ENCODE measurements at regions not wholly inside any gene's neighbourhood (a gene's known extent, or its start where the extent isn't known, plus 50 kb on each side); places are given as distances from the start of the nearest gene placed in this dataset.

- no CpG with 5 or more reads among the region's 1 CpG for WGBS (ENCODE audit: insufficient coverage)
- Histone ChIP-seq H3K9me3 (replicated peaks; ENCODE audit: control insufficient read depth, low read depth, low read length) (no peaks in the 10 kb centered on the region), H3K36me3 (ENCODE audit: control insufficient read depth, insufficient read depth, low read length) (no peaks in the 10 kb centered on the region), H3K27ac (ENCODE audit: low read length) (no peak overlapping the region), H3K4me1 (ENCODE audit: control insufficient read depth, insufficient read depth, low read length) (no peaks in the 10 kb centered on the region), H3K4me3 (ENCODE audit: low read length) (no peak overlapping the region), H3K27me3 (ENCODE audit: control insufficient read depth, insufficient read depth, low read length) (no peaks in the 10 kb centered on the region)
- peak; percentile 5 for DNase-seq
Observed at GRCh38 chr5:35458824-35459207, 158.8 kb upstream of the SPEF2 start.

DNA sequence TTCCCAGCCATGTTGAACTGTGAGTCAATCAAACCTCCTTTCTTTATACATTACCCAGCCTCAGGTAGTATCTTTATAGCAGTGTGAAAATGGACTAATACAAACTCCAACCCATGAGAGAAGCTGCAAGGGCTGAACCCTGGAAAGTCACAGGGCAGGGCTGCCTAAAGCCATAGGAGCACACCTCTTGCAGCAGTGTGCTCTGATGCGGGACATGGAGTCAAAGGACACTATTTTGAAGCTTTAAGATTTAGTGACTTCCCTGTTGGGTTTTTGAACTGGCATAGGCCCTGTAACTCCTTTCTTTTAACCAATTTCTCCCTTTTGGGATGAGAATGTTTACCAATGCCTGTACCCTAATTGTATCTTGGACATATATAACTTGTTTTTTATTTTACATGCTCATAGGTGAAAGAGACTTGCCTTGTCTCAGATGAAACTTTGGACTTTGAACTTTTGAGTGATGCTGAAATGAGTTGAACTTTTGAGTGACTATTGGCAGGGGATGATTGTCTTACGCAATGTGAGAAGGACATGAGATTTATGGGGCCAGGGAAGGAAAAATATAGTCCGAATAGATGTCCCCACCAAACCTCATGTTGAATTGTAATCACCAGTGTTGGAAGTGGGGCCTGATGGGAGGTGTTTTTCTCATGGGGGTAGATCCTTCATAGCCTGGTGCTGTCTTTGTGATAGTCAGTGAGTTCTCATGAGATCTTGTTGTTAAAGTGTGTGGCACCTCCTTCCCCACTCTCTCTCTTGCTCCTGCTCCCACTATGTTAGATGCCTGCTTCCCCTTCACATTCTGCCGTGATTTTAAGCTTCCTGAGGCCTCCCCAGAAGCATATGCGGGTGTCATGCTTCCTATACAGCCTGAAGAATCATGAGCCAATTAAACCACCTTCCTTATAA, 159.5 kb upstream of the SPEF2 start:
- H3K9me3 ChIP-seq (replicated peaks; ENCODE audit: control insufficient read depth, low read depth, low read length) = no peaks in the 10 kb centered on the region
- no peaks in the 10 kb centered on the region for H3K36me3 ChIP-seq (ENCODE audit: control insufficient read depth, insufficient read depth, low read length)
- WGBS (ENCODE audit: insufficient coverage) = 75% methylated on average over 5 of the region's 5 CpGs
- H3K27me3 ChIP-seq (ENCODE audit: control insufficient read depth, insufficient read depth, low read length) = no peaks in the 10 kb centered on the region
- no peak overlapping the region for H3K27ac ChIP-seq (ENCODE audit: low read length)
- H3K4me1 ChIP-seq (ENCODE audit: control insufficient read depth, insufficient read depth, low read length) = no peaks in the 10 kb centered on the region
- DNase-seq = no peak
- H3K4me3 ChIP-seq (ENCODE audit: low read length) = no peak overlapping the region

DNA sequence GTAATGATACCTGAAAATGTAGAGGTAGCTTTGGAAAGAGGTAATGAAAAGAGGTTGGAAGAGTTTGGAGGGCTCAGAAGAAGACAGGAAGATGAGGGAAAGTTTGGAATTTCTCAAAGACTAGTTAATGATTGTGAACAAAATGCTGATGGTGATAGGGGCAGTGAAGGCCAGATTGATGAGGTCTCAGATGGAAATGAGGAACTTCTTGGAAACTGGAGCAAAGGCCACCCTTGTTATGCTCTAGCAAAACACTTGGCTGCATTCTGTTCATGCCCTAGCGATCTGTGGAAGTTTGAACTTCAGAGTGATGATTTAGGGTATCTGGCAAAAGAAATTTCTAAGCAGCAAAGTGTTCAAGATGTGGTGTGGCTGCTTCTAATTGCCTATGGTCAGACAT, 161.2 kb upstream of the SPEF2 start:
- Histone ChIP-seq H3K27me3 (ENCODE audit: control insufficient read depth, insufficient read depth, low read length) (no peaks in the 10 kb centered on the region), H3K27ac (ENCODE audit: low read length) (no peak overlapping the region), H3K4me1 (ENCODE audit: control insufficient read depth, insufficient read depth, low read length) (no peaks in the 10 kb centered on the region), H3K4me3 (ENCODE audit: low read length) (no peak overlapping the region), H3K9me3 (replicated peaks; ENCODE audit: control insufficient read depth, low read depth, low read length) (no peaks in the 10 kb centered on the region), H3K36me3 (ENCODE audit: control insufficient read depth, insufficient read depth, low read length) (no peaks in the 10 kb centered on the region)
- WGBS (ENCODE audit: insufficient coverage) = 80% methylated on average over 1 of the region's 1 CpG
- no peak for DNase-seq

DNA sequence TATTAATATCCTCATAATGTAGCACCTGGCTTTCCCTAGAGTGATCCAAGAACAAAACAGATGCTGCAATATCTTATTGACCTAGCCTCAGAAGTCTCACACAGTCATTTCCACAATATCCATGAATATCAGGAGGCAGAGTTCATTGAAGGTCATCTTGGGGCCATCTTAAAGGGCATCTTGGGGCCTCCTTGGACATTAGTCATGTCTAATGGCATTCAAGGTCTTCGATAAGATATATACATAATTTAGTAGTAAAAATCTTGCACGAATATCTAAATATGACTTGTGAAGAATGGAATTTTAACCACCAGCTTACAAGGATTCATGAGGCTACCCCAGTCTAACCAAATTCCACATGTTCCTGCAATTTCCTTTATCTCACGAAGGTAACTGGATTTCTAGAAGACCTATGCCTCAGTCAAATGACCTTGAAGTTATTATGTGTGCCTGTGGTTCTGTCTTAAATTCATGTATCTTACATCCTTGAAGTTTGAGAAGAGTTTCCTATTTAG, 163.6 kb upstream of the SPEF2 start:
- Histone ChIP-seq H3K27ac (ENCODE audit: low read length) (no peak overlapping the region), H3K36me3 (ENCODE audit: control insufficient read depth, insufficient read depth, low read length) (no peaks in the 10 kb centered on the region), H3K4me1 (ENCODE audit: control insufficient read depth, insufficient read depth, low read length) (no peaks in the 10 kb centered on the region), H3K27me3 (ENCODE audit: control insufficient read depth, insufficient read depth, low read length) (no peaks in the 10 kb centered on the region), H3K9me3 (replicated peaks; ENCODE audit: control insufficient read depth, low read depth, low read length) (no peaks in the 10 kb centered on the region), H3K4me3 (ENCODE audit: low read length) (no peak overlapping the region)
- WGBS (ENCODE audit: insufficient coverage) = no CpG with 5 or more reads among the region's 3 CpGs
- DNase-seq = no peak

DNA sequence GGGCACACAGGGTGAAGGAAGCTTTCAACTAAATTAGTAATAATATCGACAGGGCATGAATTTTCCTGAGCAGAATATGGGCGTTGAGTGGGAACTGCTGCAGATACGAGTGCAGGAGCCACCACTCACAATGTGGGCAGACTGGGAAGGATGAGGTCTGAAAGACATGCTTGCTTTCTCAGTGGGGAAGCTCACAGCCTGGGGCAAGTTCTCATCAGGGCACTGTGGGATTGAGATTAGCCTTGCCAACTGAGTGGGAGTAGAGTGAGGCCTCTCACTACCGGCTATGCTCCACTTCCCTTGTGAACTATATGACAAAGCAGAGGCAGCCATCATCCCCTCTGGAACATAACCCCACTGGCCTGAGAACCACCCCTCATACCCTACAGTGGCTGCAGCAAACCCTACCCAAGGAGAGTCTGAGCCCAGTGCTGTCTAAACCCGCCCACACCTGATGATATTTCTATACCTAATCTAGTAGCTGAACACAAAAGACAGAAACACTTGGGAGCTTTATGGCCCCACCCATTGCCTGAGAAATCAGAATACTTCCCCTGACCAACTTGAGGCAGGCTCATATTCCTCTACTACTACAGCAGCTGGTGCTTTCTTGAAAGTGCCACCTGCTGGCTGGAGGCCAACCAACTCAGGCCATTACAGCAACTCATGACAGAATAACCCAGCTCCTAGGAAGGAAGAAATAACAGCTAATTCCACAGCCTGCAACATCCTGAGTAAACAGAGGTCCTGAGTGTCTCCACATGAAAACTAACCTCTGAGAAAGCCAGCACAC, 173.7 kb upstream of the SPEF2 start:
- Histone ChIP-seq H3K27me3 (ENCODE audit: control insufficient read depth, insufficient read depth, low read length) (no peaks in the 10 kb centered on the region), H3K27ac (ENCODE audit: low read length) (no peak overlapping the region), H3K4me3 (ENCODE audit: low read length) (no peak overlapping the region), H3K9me3 (replicated peaks; ENCODE audit: control insufficient read depth, low read depth, low read length) (no peaks in the 10 kb centered on the region), H3K4me1 (ENCODE audit: control insufficient read depth, insufficient read depth, low read length) (no peaks in the 10 kb centered on the region), H3K36me3 (ENCODE audit: control insufficient read depth, insufficient read depth, low read length) (no peaks in the 10 kb centered on the region)
- 84% methylated on average over 5 of the region's 5 CpGs for WGBS (ENCODE audit: insufficient coverage)
- DNase-seq = no peak

DNA sequence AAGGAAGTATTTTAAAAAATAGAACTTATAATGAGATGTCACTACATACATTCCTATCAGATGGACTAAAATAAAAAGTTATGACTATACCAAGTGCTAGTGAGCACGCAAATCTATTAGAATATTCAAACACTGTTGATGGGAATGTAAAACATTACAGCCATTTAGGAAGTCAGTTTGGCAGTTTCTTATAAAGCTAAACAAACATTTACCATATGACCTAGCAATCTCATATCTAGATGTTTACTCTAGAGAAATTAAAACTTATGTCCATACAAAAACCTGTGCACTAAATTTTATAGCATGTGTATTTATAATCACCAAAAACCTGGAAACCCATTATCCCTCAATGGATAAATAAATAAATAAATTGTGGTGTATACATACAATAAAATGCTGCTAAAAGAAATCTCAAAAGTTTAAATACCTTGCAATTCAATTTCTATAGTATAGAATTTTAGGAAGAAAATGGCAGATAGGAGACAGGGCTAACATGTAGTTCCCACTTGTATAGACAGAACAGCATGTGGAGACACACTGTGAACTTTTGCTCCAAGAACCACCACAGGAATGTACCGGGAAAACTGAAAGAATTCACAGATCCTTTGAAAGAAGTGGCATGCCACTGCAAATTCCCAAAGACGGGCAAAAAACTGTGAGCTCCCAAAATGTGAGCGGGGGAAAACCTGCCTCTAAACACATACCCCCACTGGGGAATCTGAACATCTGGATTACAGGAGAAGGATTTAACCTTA, 174.6 kb upstream of the SPEF2 start:
- H3K4me1 ChIP-seq (ENCODE audit: control insufficient read depth, insufficient read depth, low read length) = no peaks in the 10 kb centered on the region
- no peak for DNase-seq
- no CpG with 5 or more reads among the region's 4 CpGs for WGBS (ENCODE audit: insufficient coverage)

GRCh38 chr5:35440409-35440808, 177.3 kb upstream of the SPEF2 start:
- H3K36me3 ChIP-seq (ENCODE audit: control insufficient read depth, insufficient read depth, low read length) = no peaks in the 10 kb centered on the region
- no peak overlapping the region for H3K4me3 ChIP-seq (ENCODE audit: low read length)
- no peak overlapping the region for H3K27ac ChIP-seq (ENCODE audit: low read length)
- no peak for DNase-seq
- H3K9me3 ChIP-seq (replicated peaks; ENCODE audit: control insufficient read depth, low read depth, low read length) = no peaks in the 10 kb centered on the region
- no CpG with 5 or more reads among the region's 2 CpGs for WGBS (ENCODE audit: insufficient coverage)
- no peaks in the 10 kb centered on the region for H3K27me3 ChIP-seq (ENCODE audit: control insufficient read depth, insufficient read depth, low read length)
- no peaks in the 10 kb centered on the region for H3K4me1 ChIP-seq (ENCODE audit: control insufficient read depth, insufficient read depth, low read length)

More for the DNA sequence above, 174.6 kb upstream of the SPEF2 start:
- no peaks in the 10 kb centered on the region for H3K36me3 ChIP-seq (ENCODE audit: control insufficient read depth, insufficient read depth, low read length)
- no peak overlapping the region for H3K4me3 ChIP-seq (ENCODE audit: low read length)
- H3K27ac ChIP-seq (ENCODE audit: low read length) = no peak overlapping the region
- H3K27me3 ChIP-seq (ENCODE audit: control insufficient read depth, insufficient read depth, low read length) = no peaks in the 10 kb centered on the region
- H3K9me3 ChIP-seq (replicated peaks; ENCODE audit: control insufficient read depth, low read depth, low read length) = no peaks in the 10 kb centered on the region

GRCh38 chr5:35438786-35439185, 178.9 kb upstream of the SPEF2 start:
- no peak overlapping the region for H3K27ac ChIP-seq (ENCODE audit: low read length)
- 71% methylated on average over 1 of the region's 2 CpGs for WGBS (ENCODE audit: insufficient coverage)
- H3K27me3 ChIP-seq (ENCODE audit: control insufficient read depth, insufficient read depth, low read length) = no peaks in the 10 kb centered on the region
- H3K9me3 ChIP-seq (replicated peaks; ENCODE audit: control insufficient read depth, low read depth, low read length) = no peaks in the 10 kb centered on the region
- H3K4me1 ChIP-seq (ENCODE audit: control insufficient read depth, insufficient read depth, low read length) = no peaks in the 10 kb centered on the region
- DNase-seq = no peak
- H3K36me3 ChIP-seq (ENCODE audit: control insufficient read depth, insufficient read depth, low read length) = no peaks in the 10 kb centered on the region
- H3K4me3 ChIP-seq (ENCODE audit: low read length) = no peak overlapping the region

DNA sequence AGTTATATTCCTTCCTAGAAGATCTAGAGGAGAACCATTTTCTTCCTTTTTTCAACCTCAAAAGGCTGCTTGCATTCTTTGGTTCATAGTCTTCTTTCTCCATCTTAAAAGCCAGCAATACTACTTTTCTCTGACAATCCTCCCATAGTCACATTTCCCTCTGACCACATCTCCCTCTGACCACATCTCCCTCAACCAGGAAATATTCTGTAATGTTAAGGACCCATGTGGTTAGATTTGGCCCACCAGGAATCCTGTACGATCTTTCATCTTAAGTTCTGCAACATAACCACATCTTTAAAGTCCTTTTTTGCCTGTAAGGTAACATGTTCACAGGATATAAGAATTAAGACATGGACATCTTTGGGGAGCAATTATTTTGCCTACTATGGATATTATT, 179.4 kb upstream of the SPEF2 start:
- Histone ChIP-seq H3K27ac (ENCODE audit: low read length) (no peak overlapping the region), H3K4me3 (ENCODE audit: low read length) (no peak overlapping the region)

More for the DNA sequence above, 179.4 kb upstream of the SPEF2 start:
- Histone ChIP-seq H3K36me3 (ENCODE audit: control insufficient read depth, insufficient read depth, low read length) (no peaks in the 10 kb centered on the region), H3K4me1 (ENCODE audit: control insufficient read depth, insufficient read depth, low read length) (no peaks in the 10 kb centered on the region), H3K27me3 (ENCODE audit: control insufficient read depth, insufficient read depth, low read length) (no peaks in the 10 kb centered on the region), H3K9me3 (replicated peaks; ENCODE audit: control insufficient read depth, low read depth, low read length) (no peaks in the 10 kb centered on the region)
- no peak for DNase-seq
- WGBS (ENCODE audit: insufficient coverage) = no CpG with 5 or more reads among the region's 1 CpG
